ENCODE measurements at regions not wholly inside any gene's neighbourhood (a gene's known extent, or its start where the extent isn't known, plus 50 kb on each side); places are given as distances from the start of the nearest gene placed in this dataset.

DNA sequence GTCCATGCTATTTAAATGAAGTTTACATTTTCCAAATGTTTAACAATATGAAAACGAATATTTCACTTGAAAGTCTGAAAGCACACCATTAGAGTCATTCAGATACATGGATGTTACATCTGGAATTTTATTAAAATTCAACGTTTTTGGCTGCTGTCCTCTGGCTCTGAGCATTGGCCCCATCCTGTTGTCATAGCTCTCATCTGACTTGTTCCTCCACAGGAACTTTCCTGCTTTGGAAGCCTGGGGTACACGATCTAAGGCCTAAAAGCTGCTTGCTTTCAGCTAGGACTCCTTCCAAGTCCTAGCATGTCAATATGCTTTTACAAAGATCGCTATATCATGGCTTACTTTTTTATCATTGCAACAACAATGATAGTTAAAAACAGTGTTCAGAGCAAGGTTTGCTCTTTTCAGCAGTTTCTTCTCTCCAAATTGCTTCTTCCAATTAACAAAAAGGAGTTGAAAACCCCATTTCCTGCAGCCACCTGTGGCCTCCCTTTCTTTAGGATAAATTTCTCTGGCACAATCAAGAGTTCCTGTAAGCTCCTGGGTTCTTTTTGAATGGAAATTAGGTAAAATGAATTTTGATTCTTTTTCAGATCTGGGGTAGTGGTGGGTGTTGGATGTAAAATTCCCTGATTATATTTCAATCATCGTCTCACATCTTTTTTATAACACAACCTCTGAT, 413.4 kb upstream of the AGA start:
- DNase-seq = no peak
- no peaks in the 10 kb centered on the region for H3K9me3 ChIP-seq (replicated peaks; ENCODE audit: insufficient read depth, low read length)
- H3K36me3 ChIP-seq (replicated peaks; ENCODE audit: insufficient read depth, low read length) = no peaks in the 10 kb centered on the region
- no peak overlapping the region for H3K27ac ChIP-seq (ENCODE audit: low read length)
- H3K9ac ChIP-seq (ENCODE audit: low read length) = no peak overlapping the region
- no peaks in the 10 kb centered on the region for H3K79me2 ChIP-seq (ENCODE audit: low read length)
- H4K20me1 ChIP-seq (ENCODE audit: insufficient read depth, low read length) = no peaks in the 10 kb centered on the region
- H3K27me3 ChIP-seq (replicated peaks; ENCODE audit: insufficient read depth, low read length) = no peaks in the 10 kb centered on the region
- H3F3A ChIP-seq (ENCODE audit: insufficient read depth, low read length) = no peaks in the 10 kb centered on the region
- no peaks in the 10 kb centered on the region for H3K9me2 ChIP-seq (replicated peaks; ENCODE audit: insufficient read depth, low read length)
- H3K4me1 ChIP-seq (ENCODE audit: low read length) = no peaks in the 10 kb centered on the region
- no peak for TF ChIP-seq EZH2 (optimal IDR thresholded peaks at IDR 0.05; ENCODE audit: low read depth, low read length)
- no peak for TF ChIP-seq EZH2phosphoT487 (IDR thresholded peaks at IDR 0.05; ENCODE audit: low read length)
- no peak for TF ChIP-seq CTCF (IDR thresholded peaks at IDR 0.05; ENCODE audit: low read length)
- H3K4me3 ChIP-seq (ENCODE audit: low read length) = no peak overlapping the region
- H2AFZ ChIP-seq (ENCODE audit: low read length) = no peak overlapping the region
- no peak overlapping the region for H3K4me2 ChIP-seq (ENCODE audit: low read depth, low read length)

GRCh38 chr4:177860171-177860570, 417.9 kb upstream of the AGA start:
- no peaks in the 10 kb centered on the region for H3K4me1 ChIP-seq (ENCODE audit: low read length)
- H2AFZ ChIP-seq (ENCODE audit: low read length) = no peak overlapping the region
- no peak overlapping the region for H3K4me3 ChIP-seq (ENCODE audit: low read length)
- no peaks in the 10 kb centered on the region for H3K36me3 ChIP-seq (replicated peaks; ENCODE audit: insufficient read depth, low read length)
- H3K9ac ChIP-seq (ENCODE audit: low read length) = no peak overlapping the region
- H3K79me2 ChIP-seq (ENCODE audit: low read length) = no peaks in the 10 kb centered on the region
- no peak for DNase-seq
- H3F3A ChIP-seq (ENCODE audit: insufficient read depth, low read length) = no peaks in the 10 kb centered on the region
- H3K27ac ChIP-seq (ENCODE audit: low read length) = no peak overlapping the region
- H3K9me2 ChIP-seq (replicated peaks; ENCODE audit: insufficient read depth, low read length) = no peaks in the 10 kb centered on the region
- H3K9me3 ChIP-seq (replicated peaks; ENCODE audit: insufficient read depth, low read length) = no peaks in the 10 kb centered on the region
- TF ChIP-seq EZH2phosphoT487 (IDR thresholded peaks at IDR 0.05; ENCODE audit: low read length) (no peak), EZH2 (optimal IDR thresholded peaks at IDR 0.05; ENCODE audit: low read depth, low read length) (no peak), CTCF (IDR thresholded peaks at IDR 0.05; ENCODE audit: low read length) (no peak)
- H4K20me1 ChIP-seq (ENCODE audit: insufficient read depth, low read length) = no peaks in the 10 kb centered on the region
- H3K27me3 ChIP-seq (replicated peaks; ENCODE audit: insufficient read depth, low read length) = no peaks in the 10 kb centered on the region
- H3K4me2 ChIP-seq (ENCODE audit: low read depth, low read length) = no peak overlapping the region

DNA sequence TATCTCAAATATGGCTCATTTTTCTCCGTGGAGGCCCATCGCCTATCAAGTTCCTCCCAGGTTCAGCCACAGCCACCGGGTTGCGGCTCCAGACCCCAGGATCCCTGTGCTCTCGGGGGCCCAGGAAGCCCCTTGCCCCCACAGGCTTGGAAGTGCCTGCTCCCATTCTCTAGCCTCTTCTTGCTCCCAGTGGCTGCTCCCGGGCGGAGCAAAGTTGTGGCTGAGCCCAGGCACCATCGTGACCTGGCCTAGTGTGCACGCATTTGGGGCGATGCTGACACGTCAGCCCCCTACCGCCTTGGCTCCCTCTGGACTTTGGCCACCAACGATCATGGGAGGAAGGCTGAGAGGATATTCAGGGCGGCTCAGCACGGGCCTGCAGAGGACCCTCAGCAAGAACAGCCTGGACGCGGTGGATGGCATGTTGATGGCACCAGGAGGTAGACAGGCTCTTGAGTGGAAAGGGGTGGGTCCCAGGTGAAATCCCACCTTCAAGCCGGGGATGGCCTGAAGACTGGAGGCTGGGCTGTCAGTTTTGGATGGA, 419.4 kb upstream of the AGA start:
- Histone ChIP-seq H3K4me1 (ENCODE audit: low read length) (no peaks in the 10 kb centered on the region), H2AFZ (ENCODE audit: low read length) (no peak overlapping the region), H3K4me2 (ENCODE audit: low read depth, low read length) (no peak overlapping the region), H3K27ac (ENCODE audit: low read length) (no peak overlapping the region), H3K9ac (ENCODE audit: low read length) (no peak overlapping the region), H3K79me2 (ENCODE audit: low read length) (no peaks in the 10 kb centered on the region), H3K36me3 (replicated peaks; ENCODE audit: insufficient read depth, low read length) (no peaks in the 10 kb centered on the region), H4K20me1 (ENCODE audit: insufficient read depth, low read length) (no peaks in the 10 kb centered on the region), H3K27me3 (replicated peaks; ENCODE audit: insufficient read depth, low read length) (no peaks in the 10 kb centered on the region), H3K4me3 (ENCODE audit: low read length) (no peak overlapping the region), H3K9me3 (replicated peaks; ENCODE audit: insufficient read depth, low read length) (no peaks in the 10 kb centered on the region), H3K9me2 (replicated peaks; ENCODE audit: insufficient read depth, low read length) (no peaks in the 10 kb centered on the region), H3F3A (ENCODE audit: insufficient read depth, low read length) (no peaks in the 10 kb centered on the region)
- no peak for TF ChIP-seq EZH2phosphoT487 (IDR thresholded peaks at IDR 0.05; ENCODE audit: low read length)
- TF ChIP-seq EZH2 (optimal IDR thresholded peaks at IDR 0.05; ENCODE audit: low read depth, low read length) = no peak
- TF ChIP-seq CTCF (IDR thresholded peaks at IDR 0.05; ENCODE audit: low read length) = no peak
- no peak for DNase-seq

Data from MM.1S (cell line).